HG03521 (cell line): ENCODE measurements at regions not wholly inside any gene's neighbourhood (a gene's known extent, or its start where the extent isn't known, plus 50 kb on each side); places are given as distances from the start of the nearest gene placed in this dataset.
"Not testable (repeated sequence)": the region's sequence is repeated elsewhere in the genome, so short reads cannot be mapped to it uniquely, and the experiment has no call there.

ENCODE experiments used
- ATAC-seq: cut with Tn5 transposase; IDR thresholded peaks from one replicate; pipeline ENCODE4 v1.9.1; 2021; ENCODE audit warnings: mild to moderate bottlenecking, moderate library complexity; ENCODE audit not compliant: unreplicated experiment

- peak; percentile 58 for ATAC-seq
Measured at GRCh38 chr5:89071101-89071940, 188.3 kb upstream of the MEF2C start.

- no peak for ATAC-seq
Measured at GRCh38 chr5:89069591-89069990, 186.6 kb upstream of the MEF2C start.

- ATAC-seq, result no peak
Measured at GRCh38 chr5:89067362-89067761, 184.4 kb upstream of the MEF2C start.

- peak; percentile 58 for ATAC-seq
Measured at GRCh38 chr5:89065919-89066318, 182.9 kb upstream of the MEF2C start.

- ATAC-seq, result no peak
Measured at GRCh38 chr5:89064736-89065135, 181.8 kb upstream of the MEF2C start.

- peak; percentile 74 for ATAC-seq
Measured at GRCh38 chr5:89064054-89064453, 181.1 kb upstream of the MEF2C start.

GRCh38 chr5:89060768-89061167 lies 177.8 kb upstream of the MEF2C start:
- no peak for ATAC-seq

GRCh38 chr5:89059274-89059673 lies 176.3 kb upstream of the MEF2C start:
- ATAC-seq, result no peak

- ATAC-seq, result no peak
Measured at GRCh38 chr5:89055695-89056085, 172.7 kb upstream of the MEF2C start.

- no peak for ATAC-seq
Measured at GRCh38 chr5:89055015-89055694, 172.2 kb upstream of the MEF2C start.

GRCh38 chr5:89053547-89053946 lies 170.6 kb upstream of the MEF2C start:
- ATAC-seq, result no peak

- ATAC-seq, result not testable (repeated sequence)
Measured at GRCh38 chr5:89050062-89050461, 167.1 kb upstream of the MEF2C start.

- no peak for ATAC-seq
Measured at GRCh38 chr5:89047571-89047970, 164.6 kb upstream of the MEF2C start.

- ATAC-seq, result no peak
Measured at GRCh38 chr5:89045216-89045615, 162.2 kb upstream of the MEF2C start.

GRCh38 chr5:89044674-89045200 lies 161.8 kb upstream of the MEF2C start:
- ATAC-seq, result no peak

- ATAC-seq, result no peak
Measured at GRCh38 chr5:89043676-89044075, 160.7 kb upstream of the MEF2C start.

- no peak for ATAC-seq
Measured at GRCh38 chr5:89042746-89043145, 159.8 kb upstream of the MEF2C start.

- no peak for ATAC-seq
Measured at GRCh38 chr5:89041976-89042375, 159.0 kb upstream of the MEF2C start.

- ATAC-seq, result no peak
Measured at GRCh38 chr5:89041249-89041779, 158.3 kb upstream of the MEF2C start.

GRCh38 chr5:89036704-89037489 lies 153.9 kb upstream of the MEF2C start:
- ATAC-seq, result no peak

GRCh38 chr5:89036166-89036565 lies 153.2 kb upstream of the MEF2C start:
- no peak for ATAC-seq
